Neuronal stem cell (in vitro differentiated cells): ENCODE measurements at regions not wholly inside any gene's neighbourhood (a gene's known extent, or its start where the extent isn't known, plus 50 kb on each side); places are given as distances from the start of the nearest gene placed in this dataset.
"Not testable (repeated sequence)": the region's sequence is repeated elsewhere in the genome, so short reads cannot be mapped to it uniquely, and the experiment has no call there.

Source experiments
- DNase-seq: peaks from one replicate; pipeline ENCODE4 v3.0.0-alpha.2; 2013; ENCODE audit warnings: low spot score
- H2AFZ ChIP-seq: one replicate; pipeline ENCODE4 v1.6.1; 2013; ENCODE audit warnings: mild to moderate bottlenecking, low read length, inconsistent platforms
- H2AK5ac ChIP-seq: 2 replicates; pipeline ENCODE4 v1.6.1; 2013; ENCODE audit warnings: low read depth, mild to moderate bottlenecking, inconsistent platforms, low read length, moderate library complexity, mixed read lengths
- H2BK120ac ChIP-seq: 2 replicates; pipeline ENCODE4 v1.6.1; 2013; ENCODE audit warnings: low read depth, mild to moderate bottlenecking, inconsistent platforms, low read length, moderate library complexity, mixed read lengths
- H2BK12ac ChIP-seq: one replicate; pipeline ENCODE4 v1.6.1; 2013; ENCODE audit warnings: low read length, inconsistent platforms
- H2BK15ac ChIP-seq: 2 replicates; pipeline ENCODE4 v1.6.1; 2013; ENCODE audit warnings: mild to moderate bottlenecking, low read length, inconsistent platforms, mixed read lengths
- H2BK5ac ChIP-seq: one replicate; pipeline ENCODE4 v1.6.1; 2013; ENCODE audit warnings: inconsistent platforms, mild to moderate bottlenecking, low read length, moderate library complexity
- H3K14ac ChIP-seq: one replicate; pipeline ENCODE4 v1.6.1; 2013; ENCODE audit warnings: low read length, inconsistent platforms
- H3K18ac ChIP-seq: 2 replicates; pipeline ENCODE4 v1.6.1; 2013; ENCODE audit warnings: low read length, inconsistent platforms
- H3K23ac ChIP-seq: 2 replicates; pipeline ENCODE4 v1.6.1; 2013; ENCODE audit warnings: low read depth, mild to moderate bottlenecking, mixed read lengths, low read length, inconsistent platforms; ENCODE audit not compliant: poor library complexity
- H3K27ac ChIP-seq: replicated peaks from 3 replicates; pipeline ENCODE4 v1.5.1; 2013; ENCODE audit warnings: low read length, inconsistent platforms
- H3K27me3 ChIP-seq, 3 experiments: 2 replicates each; pipeline ENCODE4 v1.6.1; 2013; ENCODE audit warnings: low read length in 3 of 3, mild to moderate bottlenecking in 2 of 3, inconsistent platforms in 1 of 3, low read depth in 1 of 3, mixed read lengths in 1 of 3, moderate library complexity in 1 of 3; ENCODE audit not compliant: control insufficient read depth in 3 of 3, insufficient read depth in 3 of 3
- H3K36me3 ChIP-seq, 2 donors: replicated peaks in 1 of 2; 2 replicates each; pipeline ENCODE4 v1.6.1; 2013; ENCODE audit warnings: low read length in 2 of 2; ENCODE audit not compliant: control insufficient read depth in 2 of 2, insufficient read depth in 2 of 2
- H3K4ac ChIP-seq: 2 replicates; pipeline ENCODE4 v1.6.1; 2013; ENCODE audit warnings: inconsistent platforms, mild to moderate bottlenecking, low read length, moderate library complexity
- H3K4me1 ChIP-seq, 2 donors: 1 replicate in 1 of 2; 2 replicates in 1 of 2; pipeline ENCODE4 v1.6.1; 2013; ENCODE audit warnings: low read length in 2 of 2, low read depth in 1 of 2; ENCODE audit not compliant: control insufficient read depth in 2 of 2, insufficient read depth in 1 of 2
- H3K4me2 ChIP-seq: one replicate; pipeline ENCODE4 v1.6.1; 2013; ENCODE audit warnings: mild to moderate bottlenecking, low read length, inconsistent platforms; ENCODE audit not compliant: insufficient read depth, poor library complexity, severe bottlenecking
- H3K4me3 ChIP-seq, 2 donors: 2 replicates each; pipeline ENCODE4 v1.5.1; 2013; ENCODE audit warnings: low read length in 2 of 2, mild to moderate bottlenecking in 2 of 2, inconsistent platforms in 1 of 2, moderate library complexity in 1 of 2
- H3K79me1 ChIP-seq: one replicate; pipeline ENCODE4 v1.6.1; 2013; ENCODE audit warnings: low read depth, mild to moderate bottlenecking, inconsistent platforms, low read length, moderate library complexity
- H3K9ac ChIP-seq: one replicate; pipeline ENCODE4 v1.6.1; 2013; ENCODE audit warnings: mild to moderate bottlenecking, low read depth, low read length, inconsistent platforms; ENCODE audit not compliant: poor library complexity
- H3K9me3 ChIP-seq, 2 donors: replicated peaks in 1 of 2; 2 replicates each; pipeline versions ENCODE3 to v1.6.1; 2013; ENCODE audit warnings: low read length in 2 of 2, mild to moderate bottlenecking in 2 of 2, inconsistent platforms in 1 of 2, low read depth in 1 of 2, mixed read lengths in 1 of 2, moderate library complexity in 1 of 2; ENCODE audit not compliant: control insufficient read depth in 2 of 2, insufficient read depth in 1 of 2
- H4K8ac ChIP-seq: one replicate; pipeline ENCODE4 v1.6.1; 2013; ENCODE audit warnings: low read depth, mild to moderate bottlenecking, inconsistent platforms, low read length, moderate library complexity
- H4K91ac ChIP-seq: one replicate; pipeline ENCODE4 v1.6.1; 2013; ENCODE audit warnings: low read length, low read depth, mild to moderate bottlenecking, inconsistent platforms; ENCODE audit not compliant: poor library complexity
- WGBS, 2 donors: extraction: QIAGEN DNeasy Blood & Tissue Kit; methylation state at CpG; one replicate each; pipeline ENCODE4 v1.1.7; 2013; ENCODE audit warnings: missing lambda C conversion rate in 2 of 2, mixed read lengths in 1 of 2; ENCODE audit not compliant: insufficient read length in 2 of 2, insufficient replicate concordance in 1 of 2; ENCODE audit errors: extremely low coverage in 2 of 2; 5-methylcytosine and 5-hydroxymethylcytosine counted together

- no CpG with 5 or more reads among the region's 79 CpGs for WGBS, 2 donors
- H4K91ac ChIP-seq, H3K36me3 ChIP-seq, H2BK5ac ChIP-seq, H3K23ac ChIP-seq, H3K27ac ChIP-seq, H3K18ac ChIP-seq, H2BK15ac ChIP-seq, H3K9me3 ChIP-seq, H4K8ac ChIP-seq, H3K79me1 ChIP-seq, H3K14ac ChIP-seq, H2BK120ac ChIP-seq, H2BK12ac ChIP-seq, H2AK5ac ChIP-seq, DNase-seq, H3K4me1 ChIP-seq, H3K4ac ChIP-seq: not testable (repeated sequence)
- peak overlapping the region; percentile 32 to 73 for H3K4me3 ChIP-seq
- peak overlapping the region; percentile 86 for H2AFZ ChIP-seq
- peak overlapping the region; percentile 86 for H3K4me2 ChIP-seq
- H3K27me3 ChIP-seq, result peaks cover 0 to 16% (median 4%) of the 10 kb centered on the region in 3 experiments
- peak overlapping the region; percentile 77 for H3K9ac ChIP-seq
Observed at GRCh38 chr7:150048244-150049011, 174.7 kb downstream of the ATP6V0E2 start.

- H2AFZ ChIP-seq, result peak overlapping the region; percentile 89
- not testable (repeated sequence) for H3K36me3 ChIP-seq, H3K9me3 ChIP-seq
Observed at GRCh38 chr7:150049012-150049655, 175.4 kb downstream of the ATP6V0E2 start.

GRCh38 chr7:150053396-150053795 is 179.6 kb downstream of the ATP6V0E2 start:
- not testable (repeated sequence) for H3K4me1 ChIP-seq, H2AFZ ChIP-seq, H3K4me3 ChIP-seq, H3K18ac ChIP-seq, H2BK12ac ChIP-seq, H3K27me3 ChIP-seq, H3K23ac ChIP-seq, H2BK15ac ChIP-seq, H2BK5ac ChIP-seq, H2BK120ac ChIP-seq, H3K27ac ChIP-seq, H2AK5ac ChIP-seq, H3K36me3 ChIP-seq, H3K79me1 ChIP-seq, H3K4me2 ChIP-seq, H3K14ac ChIP-seq, H3K4ac ChIP-seq, DNase-seq, H3K9ac ChIP-seq, H4K8ac ChIP-seq, H3K9me3 ChIP-seq, H4K91ac ChIP-seq
- no CpG with 5 or more reads among the region's 5 CpGs for WGBS, 2 donors

More at GRCh38 chr7:150049012-150049655, 175.4 kb downstream of the ATP6V0E2 start:
- H3K23ac ChIP-seq, H3K4me1 ChIP-seq, H3K79me1 ChIP-seq, H3K27ac ChIP-seq, H3K4ac ChIP-seq, H2AK5ac ChIP-seq, H2BK120ac ChIP-seq, H4K91ac ChIP-seq, H2BK15ac ChIP-seq: not testable (repeated sequence)
- Histone ChIP-seq H4K8ac (peak overlapping the region; percentile 86), H3K4me3 (peak overlapping the region; percentile 32 to 73), H3K9ac (peak overlapping the region; percentile 77), H3K14ac (peak overlapping the region; percentile 9), H2BK5ac (peak overlapping the region; percentile 53), H3K4me2 (peak overlapping the region; percentile 86), H3K18ac (peak overlapping the region; percentile 84), H3K27me3 (peaks cover 0 to 16% (median 4%) of the 10 kb centered on the region in 3 experiments), H2BK12ac (peak overlapping the region; percentile 75)
- peak; percentile 40 for DNase-seq
- no CpG with 5 or more reads among the region's 46 CpGs for WGBS, 2 donors

- H3K79me1 ChIP-seq, H3K14ac ChIP-seq, H3K23ac ChIP-seq, H3K9ac ChIP-seq, H3K36me3 ChIP-seq, H2AFZ ChIP-seq, H3K18ac ChIP-seq, H3K4me3 ChIP-seq, H3K4me1 ChIP-seq, H3K9me3 ChIP-seq, H3K27ac ChIP-seq, H4K8ac ChIP-seq, H3K4ac ChIP-seq, DNase-seq, H2BK15ac ChIP-seq, H2BK120ac ChIP-seq, H3K4me2 ChIP-seq, H2AK5ac ChIP-seq, H2BK12ac ChIP-seq, H4K91ac ChIP-seq, H2BK5ac ChIP-seq, H3K27me3 ChIP-seq: not testable (repeated sequence)
- WGBS, 2 donors, result no CpG with 5 or more reads among the region's 3 CpGs
Observed at GRCh38 chr7:150054242-150054641, 180.5 kb downstream of the ATP6V0E2 start.
